ENCODE measurements at regions not wholly inside any gene's neighbourhood (a gene's known extent, or its start where the extent isn't known, plus 50 kb on each side); places are given as distances from the start of the nearest gene placed in this dataset.

GRCh38 chr11:79897896-79898295, 457.1 kb upstream of the TENM4 start:
- ChIA-PET POLR2A (no interaction called here), CTCF (no interaction called here)
- no peaks in the 10 kb centered on the region for H3K36me3 ChIP-seq (ENCODE audit: control insufficient read depth, insufficient read depth, low read length)
- no peak for DNase-seq (ENCODE audit: low read depth)
- no peak overlapping the region for H3K4me3 ChIP-seq (ENCODE audit: low read depth, low read length)
- no peak for TF ChIP-seq CTCF (IDR thresholded peaks at IDR 0.05; ENCODE audit: insufficient read depth, low read depth, low read length)
- no peaks in the 10 kb centered on the region for H3K27me3 ChIP-seq (ENCODE audit: control insufficient read depth, insufficient read depth, low read length)

- H3K36me3 ChIP-seq (ENCODE audit: control insufficient read depth, insufficient read depth, low read length) = no peaks in the 10 kb centered on the region
- H3K4me3 ChIP-seq (ENCODE audit: low read depth, low read length) = no peak overlapping the region
- no peak for DNase-seq (ENCODE audit: low read depth)
- no peak for TF ChIP-seq CTCF (IDR thresholded peaks at IDR 0.05; ENCODE audit: insufficient read depth, low read depth, low read length)
- H3K27me3 ChIP-seq (ENCODE audit: control insufficient read depth, insufficient read depth, low read length) = no peaks in the 10 kb centered on the region
- POLR2A ChIA-PET = no interaction called here
- CTCF ChIA-PET = interaction anchor here (1.1 kb wide), 1 partner anchor 188 kb away, joined by 3 read pairs; no protein-coding TSS in a partner anchor
Measured at GRCh38 chr11:79896258-79896657, 455.4 kb upstream of the TENM4 start.

GRCh38 chr11:79894111-79894510, 453.3 kb upstream of the TENM4 start:
- Histone ChIP-seq H3K4me3 (ENCODE audit: low read depth, low read length) (no peak overlapping the region), H3K36me3 (ENCODE audit: control insufficient read depth, insufficient read depth, low read length) (no peaks in the 10 kb centered on the region), H3K27me3 (ENCODE audit: control insufficient read depth, insufficient read depth, low read length) (no peaks in the 10 kb centered on the region)
- no peak for TF ChIP-seq CTCF (IDR thresholded peaks at IDR 0.05; ENCODE audit: insufficient read depth, low read depth, low read length)
- CTCF ChIA-PET = no interaction called here
- POLR2A ChIA-PET = no interaction called here
- no peak for DNase-seq (ENCODE audit: low read depth)

- Histone ChIP-seq H3K27me3 (ENCODE audit: control insufficient read depth, insufficient read depth, low read length) (no peaks in the 10 kb centered on the region), H3K36me3 (ENCODE audit: control insufficient read depth, insufficient read depth, low read length) (no peaks in the 10 kb centered on the region), H3K4me3 (ENCODE audit: low read depth, low read length) (no peak overlapping the region)
- DNase-seq (ENCODE audit: low read depth) = no peak
- ChIA-PET POLR2A (no interaction called here), CTCF (no interaction called here)
- TF ChIP-seq CTCF (IDR thresholded peaks at IDR 0.05; ENCODE audit: insufficient read depth, low read depth, low read length) = no peak
Measured at GRCh38 chr11:79890272-79890671, 449.4 kb upstream of the TENM4 start.

GRCh38 chr11:79864882-79865281, 424.1 kb upstream of the TENM4 start:
- ChIA-PET POLR2A (no interaction called here), CTCF (no interaction called here)
- Histone ChIP-seq H3K4me3 (ENCODE audit: low read depth, low read length) (no peak overlapping the region), H3K36me3 (ENCODE audit: control insufficient read depth, insufficient read depth, low read length) (no peaks in the 10 kb centered on the region), H3K27me3 (ENCODE audit: control insufficient read depth, insufficient read depth, low read length) (no peaks in the 10 kb centered on the region)
- TF ChIP-seq CTCF (IDR thresholded peaks at IDR 0.05; ENCODE audit: insufficient read depth, low read depth, low read length) = no peak
- no peak for DNase-seq (ENCODE audit: low read depth)
